Germinal center (tissue), 1 donor: ENCODE measurements at regions not wholly inside any gene's neighbourhood (a gene's known extent, or its start where the extent isn't known, plus 50 kb on each side); places are given as distances from the start of the nearest gene placed in this dataset.
A peak's percentile ranks its signal among the peaks of the same experiment; 100 is the strongest.
"Not testable (repeated sequence)": the region's sequence is repeated elsewhere in the genome, so short reads cannot be mapped to it uniquely, and the experiment has no call there.

ENCODE experiments used
- DNase-seq: peaks from one replicate; pipeline ENCODE4 v3.0.0; 2012; ENCODE audit warnings: mixed read lengths, low spot score

DNA sequence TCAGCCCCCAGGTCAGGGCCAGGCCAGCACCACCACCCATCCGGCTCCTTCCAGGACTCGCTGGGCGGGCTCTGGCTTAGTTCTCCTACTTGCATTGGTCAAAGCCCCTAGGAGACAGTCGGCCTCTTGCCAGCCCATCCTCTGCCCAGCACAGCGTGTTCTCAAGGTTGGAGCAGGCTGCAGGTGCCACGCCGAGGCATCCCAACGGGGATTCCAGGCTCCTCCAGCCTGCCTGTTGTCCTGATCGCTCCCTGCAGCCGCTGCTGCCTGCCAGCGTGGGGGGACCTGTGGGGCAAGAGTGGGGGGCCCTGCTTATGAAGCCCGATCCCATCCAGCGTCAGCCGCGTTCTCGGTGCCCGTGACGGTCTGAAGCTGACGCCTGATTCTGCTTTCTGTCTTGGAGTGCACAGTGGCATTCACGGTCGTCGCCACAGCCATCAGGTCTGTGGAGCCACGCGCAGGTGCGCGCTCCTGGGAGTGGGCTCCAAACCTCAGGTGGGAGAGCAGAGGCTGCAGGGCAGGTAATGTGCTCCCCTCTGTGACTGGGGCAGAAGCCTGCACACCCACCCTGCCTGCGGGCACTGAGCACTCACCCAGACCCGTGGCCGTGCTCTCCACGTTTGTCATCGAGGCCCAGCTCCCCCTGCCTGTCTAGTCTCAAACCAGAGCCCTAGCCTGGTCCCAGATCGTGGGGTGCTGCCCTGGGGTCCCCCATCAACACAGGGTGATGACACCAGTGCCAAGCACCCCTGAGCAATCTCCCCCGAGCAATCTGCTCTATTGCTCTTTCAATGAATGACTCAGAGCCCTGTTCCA lies 991.6 kb downstream of the BRD1 start:
- no peak for DNase-seq

- no peak for DNase-seq
Measured at GRCh38 chr22:48835364-48835763, 992.3 kb downstream of the BRD1 start.

DNA sequence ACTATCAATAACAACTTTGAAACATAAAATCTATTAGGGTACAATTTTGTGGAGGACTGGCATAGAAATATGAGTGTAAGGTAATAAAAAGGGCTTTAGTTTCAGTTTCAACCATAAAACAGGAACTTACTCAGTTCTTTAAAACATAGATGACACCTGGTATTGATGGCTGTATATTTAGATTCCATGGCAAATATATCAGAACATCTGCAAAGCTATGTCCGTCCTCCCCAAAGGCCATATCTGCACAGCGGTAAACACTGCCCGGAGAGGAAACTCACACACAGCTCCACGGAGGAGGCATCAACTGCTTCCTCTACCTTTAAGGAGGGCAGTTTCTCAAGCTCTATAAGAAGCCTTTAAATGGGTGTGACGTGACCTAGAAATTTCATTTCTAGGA lies 993.3 kb downstream of the BRD1 start:
- DNase-seq: peak; percentile 44

DNA sequence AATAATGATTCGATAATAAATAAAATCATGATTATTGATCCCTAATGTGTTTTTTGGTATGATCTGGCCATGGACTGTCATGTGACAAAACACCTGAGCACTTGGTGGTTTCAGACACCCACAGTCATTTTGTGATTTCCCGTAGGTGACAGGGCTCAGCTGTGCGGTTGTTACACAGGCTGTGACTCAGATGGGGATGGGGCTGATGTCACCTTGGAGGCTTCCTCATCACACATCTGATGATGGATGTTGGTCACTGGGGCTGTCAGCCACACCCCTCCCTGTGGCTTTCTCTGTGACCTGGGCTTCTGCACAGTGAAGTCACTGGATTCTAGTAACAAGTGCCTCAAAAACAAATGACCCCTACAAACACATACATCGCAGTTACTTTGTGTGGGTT lies 995.1 kb downstream of the BRD1 start:
- no peak for DNase-seq

DNA sequence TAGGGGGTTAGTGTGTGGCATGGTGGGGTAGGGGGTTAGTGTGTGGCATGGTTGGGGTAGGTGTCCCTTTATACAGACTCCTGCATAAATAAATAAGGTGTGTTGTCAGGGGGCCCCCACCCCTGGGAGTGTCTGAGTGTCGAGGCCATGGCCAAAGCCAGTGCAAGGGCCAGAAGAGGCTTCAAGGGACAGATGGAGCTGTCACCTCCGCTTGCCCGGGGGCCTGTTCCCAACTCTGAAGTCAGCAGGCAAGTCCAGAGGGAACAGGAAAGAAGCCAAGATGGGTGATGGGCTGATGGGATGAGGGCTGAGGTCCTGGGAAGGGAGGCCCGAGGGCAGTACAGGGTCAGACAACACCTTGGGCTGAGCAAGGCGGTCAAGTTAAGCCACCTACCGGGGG lies 997.8 kb downstream of the BRD1 start:
- DNase-seq: no peak

DNA sequence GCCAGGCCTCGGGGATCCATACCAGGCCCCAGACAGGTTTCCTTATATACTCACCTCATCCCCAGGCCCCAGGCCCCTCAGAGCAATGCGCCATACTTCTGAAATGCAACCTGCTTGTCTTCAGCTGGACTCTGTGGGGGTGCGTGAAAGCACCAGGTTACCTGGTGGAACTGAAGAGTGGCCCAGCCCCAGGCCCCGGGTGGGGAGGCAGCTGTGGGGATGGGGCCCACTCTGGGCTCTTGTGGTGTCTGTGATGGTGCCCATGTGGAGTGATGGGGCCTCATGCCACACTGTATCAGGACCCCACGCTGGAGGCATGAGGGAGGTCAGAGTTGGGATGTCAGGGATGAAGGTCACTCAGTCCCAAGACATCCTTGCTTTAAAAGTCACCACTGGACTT lies 999.0 kb downstream of the BRD1 start:
- DNase-seq: no peak

- DNase-seq: no peak
Measured at GRCh38 chr22:48827904-48828555, 999.6 kb downstream of the BRD1 start.

DNA sequence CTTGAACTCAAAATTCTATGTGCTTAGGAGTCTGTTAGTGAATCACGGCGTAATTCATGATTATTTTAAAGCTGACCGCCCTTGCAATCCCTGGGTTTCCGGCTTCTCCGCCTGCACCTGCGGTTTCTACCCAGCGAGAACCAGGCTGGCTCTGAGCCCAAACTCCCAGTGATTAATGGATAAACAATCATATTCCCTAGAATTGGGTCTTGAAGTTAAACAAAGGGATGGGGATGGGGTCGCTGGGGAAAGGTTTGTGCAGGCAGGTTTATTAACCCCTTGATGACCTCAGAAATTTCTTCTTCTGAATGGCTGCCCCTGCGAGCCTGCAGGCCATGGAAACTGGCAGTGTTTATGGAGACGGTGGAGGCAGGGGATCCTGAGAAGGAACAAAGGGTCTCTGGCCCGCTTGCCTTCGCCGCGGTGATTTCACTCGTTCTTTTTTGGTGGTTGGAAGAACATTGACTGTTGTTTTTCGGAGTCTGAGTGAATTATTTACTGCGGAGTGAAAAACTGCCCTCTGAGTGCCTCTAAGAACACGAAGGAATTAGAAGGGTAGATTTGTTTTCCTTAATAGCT lies 1000.3 kb downstream of the BRD1 start:
- no peak for DNase-seq

DNA sequence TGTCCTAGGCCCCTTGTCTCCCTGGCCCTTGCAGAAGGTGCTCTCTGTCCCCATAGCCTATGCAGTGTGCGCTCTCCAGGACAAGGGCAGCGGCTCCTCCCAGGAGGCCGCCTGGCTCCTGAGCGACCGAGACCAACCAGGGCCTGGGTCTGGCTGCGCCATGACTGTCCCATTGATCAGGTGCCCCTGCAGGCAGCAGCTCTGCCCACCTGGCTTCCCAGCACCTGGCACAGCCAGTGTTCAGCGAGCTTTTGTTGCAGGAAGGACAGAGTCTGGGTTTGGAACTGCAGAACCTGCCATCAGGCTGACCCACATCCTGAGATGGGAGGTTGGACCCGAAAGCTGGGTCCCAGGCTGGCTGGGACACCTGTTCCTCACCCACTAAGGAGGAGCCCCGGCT lies 1001.1 kb downstream of the BRD1 start:
- DNase-seq: no peak

DNA sequence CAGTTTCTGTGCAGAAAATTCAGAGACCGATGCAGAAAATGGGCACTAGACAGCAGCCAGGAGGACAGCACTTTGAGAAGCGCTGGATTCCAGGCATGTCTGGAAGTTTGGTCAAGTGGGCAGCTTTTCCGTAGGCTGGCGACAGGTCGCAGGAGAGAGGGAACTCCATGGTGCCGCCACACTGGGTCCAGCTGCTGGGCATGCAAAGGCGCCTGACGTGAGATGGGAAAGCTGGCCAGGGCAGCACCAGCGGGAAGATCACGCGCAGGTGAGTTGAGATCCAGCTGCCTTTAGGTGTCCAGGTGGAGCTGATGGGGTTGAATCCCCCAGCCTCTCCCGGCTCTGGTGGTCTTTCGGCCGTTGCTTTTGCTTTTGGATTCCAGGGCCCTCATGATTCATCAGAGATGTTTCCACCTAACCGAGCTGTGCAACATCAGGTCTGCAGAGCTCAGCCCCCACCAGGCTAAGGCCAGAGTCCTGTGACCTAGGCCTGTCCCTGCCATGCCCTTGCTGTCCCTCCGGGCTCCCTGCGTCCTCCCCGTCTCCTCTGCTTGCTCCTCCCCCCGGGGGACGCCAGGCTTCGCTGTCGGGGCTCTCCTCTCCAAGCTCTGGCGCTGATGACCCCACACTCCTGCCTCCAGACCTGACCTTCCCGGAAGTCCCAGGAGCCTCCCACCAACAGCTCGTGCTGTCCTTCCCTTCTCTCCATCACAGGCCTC lies 1001.7 kb downstream of the BRD1 start:
- DNase-seq: no peak

DNA sequence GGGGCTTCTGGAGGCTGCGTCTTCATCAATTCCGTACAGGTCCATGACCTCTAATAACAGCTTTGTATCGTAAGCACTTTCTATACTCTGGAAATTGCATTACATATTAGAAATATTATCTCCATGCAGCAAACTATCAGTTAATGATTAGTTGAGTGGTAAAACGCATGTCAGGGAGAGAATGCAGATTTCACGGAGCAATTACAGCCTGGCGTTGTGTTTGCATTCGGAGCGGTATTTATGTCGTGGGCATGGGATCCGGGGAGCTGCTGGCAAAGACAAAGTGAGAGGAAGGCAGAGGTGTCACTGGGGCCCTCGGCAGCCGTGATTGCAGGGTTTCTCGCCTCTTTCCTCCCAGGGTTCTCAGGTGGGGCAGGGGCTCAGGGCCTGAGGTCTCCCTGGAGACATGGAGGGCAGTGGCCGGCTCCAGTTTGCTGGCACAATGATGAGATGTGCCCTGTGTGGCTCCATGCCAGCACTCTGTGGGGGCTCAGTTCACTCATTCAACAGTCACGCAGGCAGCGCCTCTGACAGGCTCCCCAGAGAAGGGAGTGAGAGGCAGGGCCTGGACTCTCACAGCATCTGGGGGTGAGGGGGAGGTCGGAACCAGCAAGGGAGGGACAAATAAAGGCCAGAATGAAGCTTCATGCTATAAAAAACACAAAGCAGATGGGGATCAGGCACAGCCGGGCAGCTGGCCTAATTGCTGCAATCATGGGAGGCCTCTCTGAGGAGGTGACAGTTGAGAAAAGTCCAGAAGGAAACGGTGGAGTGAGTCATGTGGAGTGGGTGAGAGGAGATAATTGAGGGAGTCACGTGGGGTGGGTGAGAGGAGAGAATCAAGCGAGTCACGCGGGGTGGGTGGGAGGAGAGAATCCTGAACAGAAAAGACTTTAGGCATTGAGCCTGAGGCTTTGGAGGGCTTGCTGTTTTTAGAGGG lies 1002.7 kb downstream of the BRD1 start:
- no peak for DNase-seq

DNA sequence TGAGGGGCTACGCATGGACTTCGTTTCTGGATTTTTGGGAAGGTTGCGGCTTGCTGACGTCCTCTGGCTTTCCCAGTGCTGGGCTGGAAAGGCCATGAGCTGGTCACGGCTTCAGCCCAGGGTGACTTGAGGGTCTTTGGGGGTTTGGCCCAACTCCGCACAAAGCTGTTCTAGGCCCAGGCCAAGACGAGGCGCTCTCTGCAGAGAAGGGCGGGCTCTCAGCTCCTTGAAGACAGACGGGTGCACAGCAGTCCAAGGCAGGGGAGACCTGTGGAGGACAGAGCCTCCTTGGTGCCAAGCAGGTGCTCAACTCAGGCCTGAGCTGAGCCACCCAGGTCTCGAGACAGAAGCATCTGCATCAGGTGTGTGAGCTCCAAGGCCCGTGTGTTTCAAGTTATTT lies 1003.7 kb downstream of the BRD1 start:
- no peak for DNase-seq

GRCh38 chr22:48822278-48823233 lies 1005.1 kb downstream of the BRD1 start:
- no peak for DNase-seq

DNA sequence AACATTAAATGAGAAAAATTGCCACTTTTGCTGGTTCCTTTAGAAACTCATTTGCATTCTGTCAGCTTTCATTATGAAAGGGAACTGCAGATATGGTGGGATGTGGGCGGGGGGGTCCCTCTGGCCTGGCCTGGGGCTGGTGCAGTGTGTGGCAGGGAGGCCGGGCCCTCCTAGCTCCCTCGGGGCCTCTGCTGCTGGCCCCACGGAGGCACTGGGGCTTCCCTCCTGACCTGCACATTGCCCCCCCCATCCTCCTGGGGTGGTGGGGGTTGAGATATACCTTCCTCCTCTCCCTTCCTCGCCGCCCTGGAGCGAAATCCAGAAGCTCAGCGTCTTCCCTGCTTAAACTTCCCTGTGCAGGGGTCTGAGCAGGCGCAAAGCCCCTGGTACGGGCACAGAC lies 1005.9 kb downstream of the BRD1 start:
- no peak for DNase-seq

GRCh38 chr22:48821346-48821690 lies 1006.4 kb downstream of the BRD1 start:
- DNase-seq: no peak

DNA sequence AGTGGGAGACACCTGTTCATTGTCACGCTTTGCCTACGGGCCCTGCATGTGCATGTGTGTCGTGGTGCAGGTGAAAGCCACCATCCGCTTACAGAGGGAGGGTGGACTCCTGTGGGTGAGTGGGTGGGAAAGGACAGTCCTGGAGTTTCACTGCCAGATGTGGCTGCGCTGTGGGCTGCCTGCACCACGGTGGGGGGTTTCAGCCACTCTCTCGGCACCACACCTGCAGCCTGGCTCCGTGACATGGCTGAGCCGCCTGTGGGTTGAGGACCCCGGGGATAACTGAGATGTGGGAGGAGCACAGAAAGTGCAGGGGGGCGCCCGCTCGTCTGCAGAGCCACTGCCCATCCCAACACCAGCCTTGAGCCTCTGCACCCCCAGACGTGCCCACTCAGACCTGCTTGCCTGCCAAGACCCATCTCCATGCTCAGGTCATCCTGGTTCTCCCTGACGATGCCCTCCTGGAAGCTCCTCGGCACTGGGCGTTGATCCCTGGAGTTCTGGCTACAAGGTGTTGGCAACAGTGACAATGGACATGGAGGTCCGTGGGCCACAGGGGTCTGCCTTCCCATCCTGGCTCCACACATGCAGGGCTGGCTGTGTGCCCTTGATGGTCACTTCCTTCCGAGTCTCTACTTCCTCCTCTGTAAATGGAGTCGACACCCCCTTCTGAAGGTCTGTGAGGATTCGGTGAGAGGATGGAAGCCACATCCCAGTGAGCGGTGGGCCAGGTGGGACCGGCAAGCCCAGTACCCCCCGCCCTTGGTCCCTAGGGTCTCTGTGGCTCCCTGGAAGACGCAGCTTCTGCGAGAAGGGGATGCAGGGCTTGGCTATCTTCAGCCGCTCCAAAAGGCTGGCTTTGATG lies 1007.0 kb downstream of the BRD1 start:
- DNase-seq: no peak

GRCh38 chr22:48819961-48820360 lies 1007.7 kb downstream of the BRD1 start:
- DNase-seq: no peak

- no peak for DNase-seq
Measured at GRCh38 chr22:48819232-48819631, 1008.4 kb downstream of the BRD1 start.

DNA sequence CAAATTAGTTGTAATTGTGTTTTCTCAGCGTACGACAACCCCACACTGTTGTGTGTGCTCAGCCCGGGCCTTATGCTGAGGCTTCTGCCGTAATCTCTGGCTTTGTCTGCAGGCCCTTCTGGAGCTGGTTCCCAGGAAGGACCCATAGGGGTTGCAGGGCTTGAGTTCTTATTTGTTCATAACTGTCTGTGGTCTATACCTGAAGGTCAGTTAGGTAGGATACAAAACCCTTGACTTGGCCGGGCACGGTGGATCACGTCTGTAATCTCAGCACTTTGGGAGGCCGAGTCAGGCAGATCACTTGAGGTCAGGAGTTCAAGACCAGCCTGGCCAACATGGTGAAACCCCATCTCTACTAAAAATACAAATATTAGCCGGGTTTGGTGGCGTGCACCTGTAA lies 1010.2 kb downstream of the BRD1 start:
- not testable (repeated sequence) for DNase-seq

- DNase-seq: no peak
Measured at GRCh38 chr22:48811885-48812284, 1015.8 kb downstream of the BRD1 start.
